Natural killer cell (primary cell): ENCODE measurements at regions not wholly inside any gene's neighbourhood (a gene's known extent, or its start where the extent isn't known, plus 50 kb on each side); places are given as distances from the start of the nearest gene placed in this dataset.

Source experiments
- ATAC-seq, 3 donors: fragments of 150-1000 bp in 2 of 3; fragments of 200-7000 bp in 1 of 3; cut with Tn5 transposase; 1 replicate in 1 of 3; 2 replicates in 2 of 3; pipeline ENCODE4 v1.10.0; 2021; ENCODE audit warnings: mild to moderate bottlenecking in 2 of 3, moderate library complexity in 2 of 3
- DNase-seq, 2 donors: peaks; one replicate each; pipeline versions ENCODE4 v3.0.0 to v3.0.0-alpha.2; 2013 to 2021; ENCODE audit warnings: mixed read lengths in 1 of 2
- H3K27ac ChIP-seq: one replicate; pipeline ENCODE4 v1.5.1; 2013; ENCODE audit warnings: mild to moderate bottlenecking, low read length
- H3K27me3 ChIP-seq: one replicate; pipeline ENCODE4 v1.6.1; 2013; ENCODE audit warnings: low read length; ENCODE audit not compliant: control insufficient read depth, insufficient read depth
- H3K36me3 ChIP-seq: one replicate; pipeline ENCODE4 v1.6.1; 2013; ENCODE audit warnings: low read length; ENCODE audit not compliant: control insufficient read depth, insufficient read depth
- H3K4me1 ChIP-seq: one replicate; pipeline ENCODE4 v1.6.1; 2013; ENCODE audit warnings: low read length; ENCODE audit not compliant: control insufficient read depth, insufficient read depth
- H3K4me3 ChIP-seq: one replicate; pipeline ENCODE4 v1.5.1; 2013; ENCODE audit warnings: low read length
- H3K9me3 ChIP-seq: one replicate; pipeline ENCODE4 v1.6.1; 2013; ENCODE audit warnings: low read length; ENCODE audit not compliant: control insufficient read depth, insufficient read depth
- H3K27ac Mint-ChIP-seq, 2 donors: one replicate each; pipeline ENCODE4 v1.8.0; 2022; ENCODE audit warnings: mild to moderate bottlenecking in 2 of 2, mixed read lengths in 2 of 2, moderate library complexity in 1 of 2
- H3K27me3 Mint-ChIP-seq, 2 donors: one replicate each; pipeline ENCODE4 v1.8.0; 2022; ENCODE audit warnings: low read depth in 2 of 2, mixed read lengths in 2 of 2
- H3K36me3 Mint-ChIP-seq: one replicate; pipeline ENCODE4 v1.8.0; 2022; ENCODE audit warnings: mixed read lengths
- H3K4me1 Mint-ChIP-seq, 2 donors: one replicate each; pipeline ENCODE4 v1.8.0; 2022; ENCODE audit warnings: mixed read lengths in 2 of 2
- H3K4me3 Mint-ChIP-seq: one replicate; pipeline ENCODE4 v1.8.0; 2022; ENCODE audit warnings: mild to moderate bottlenecking, moderate library complexity, mixed read lengths
- H3K9me3 Mint-ChIP-seq, 2 donors: one replicate each; pipeline ENCODE4 v1.8.0; 2022; ENCODE audit warnings: mixed read lengths in 2 of 2
- CTCF ChIP-seq: fragments of 200-600 bp; IDR thresholded peaks from one replicate; pipeline ENCODE4 v1.8.0; 2022; ENCODE audit warnings: antibody characterized with exemption
- WGBS: methylation state at CpG from one replicate; pipeline ENCODE4 v1.1.7; 2013; ENCODE audit warnings: missing lambda C conversion rate; ENCODE audit not compliant: insufficient coverage; 5-methylcytosine and 5-hydroxymethylcytosine counted together
- intact Hi-C: fragments of 100-400 bp; cut with micrococcal nuclease; formaldehyde crosslinking; loops from one replicate; pipeline ENCODE4 v1.14.2; 2022

- H3K4me3 ChIP-seq = no peak overlapping the region
- Mint-ChIP-seq H3K27me3 (no peaks in the 10 kb centered on the region), H3K4me3 (no peak overlapping the region), H3K36me3 (no peaks in the 10 kb centered on the region), H3K4me1 (no peaks in the 10 kb centered on the region), H3K9me3 (peaks cover 5% of the 10 kb centered on the region in 2 donors), H3K27ac (no peak overlapping the region)
- H3K9me3 ChIP-seq = no peaks in the 10 kb centered on the region
- intact Hi-C loops = no loop called here
- no peak for TF ChIP-seq CTCF
- ATAC-seq = no peak
- H3K27ac ChIP-seq = no peak overlapping the region
- WGBS = 40% methylated on average over 1 of the region's 1 CpG
- no peaks in the 10 kb centered on the region for H3K27me3 ChIP-seq
- no peaks in the 10 kb centered on the region for H3K36me3 ChIP-seq
- H3K4me1 ChIP-seq = no peaks in the 10 kb centered on the region
- DNase-seq = no peak
Measured at GRCh38 chr6:100182313-100182712, 188.3 kb upstream of the MCHR2 start.

GRCh38 chr6:100181309-100181708, 187.3 kb upstream of the MCHR2 start:
- intact Hi-C loops = no loop called here
- H3K4me1 ChIP-seq = no peaks in the 10 kb centered on the region
- WGBS = 82% methylated on average over 2 of the region's 3 CpGs
- H3K9me3 ChIP-seq = no peaks in the 10 kb centered on the region
- TF ChIP-seq CTCF = no peak
- ATAC-seq = no peak
- H3K27ac Mint-ChIP-seq = no peak overlapping the region
- DNase-seq = no peak
- H3K36me3 ChIP-seq = no peaks in the 10 kb centered on the region
- H3K27ac ChIP-seq = no peak overlapping the region
- H3K9me3 Mint-ChIP-seq = peaks cover 5% of the 10 kb centered on the region in 2 donors
- no peaks in the 10 kb centered on the region for H3K27me3 Mint-ChIP-seq
- H3K36me3 Mint-ChIP-seq = no peaks in the 10 kb centered on the region
- H3K4me3 Mint-ChIP-seq = no peak overlapping the region
- H3K27me3 ChIP-seq = no peaks in the 10 kb centered on the region
- H3K4me1 Mint-ChIP-seq = no peaks in the 10 kb centered on the region
- no peak overlapping the region for H3K4me3 ChIP-seq

- intact Hi-C loops = no loop called here
- DNase-seq (no peak), ATAC-seq (no peak)
- Mint-ChIP-seq H3K9me3 (peaks cover 4 to 5% of the 10 kb centered on the region in 2 donors), H3K36me3 (no peaks in the 10 kb centered on the region), H3K4me1 (no peaks in the 10 kb centered on the region), H3K4me3 (no peak overlapping the region), H3K27me3 (no peaks in the 10 kb centered on the region), H3K27ac (no peak overlapping the region)
- TF ChIP-seq CTCF = no peak
- Histone ChIP-seq H3K27ac (no peak overlapping the region), H3K36me3 (no peaks in the 10 kb centered on the region), H3K27me3 (no peaks in the 10 kb centered on the region), H3K4me3 (no peak overlapping the region), H3K9me3 (no peaks in the 10 kb centered on the region), H3K4me1 (no peaks in the 10 kb centered on the region)
- 100% methylated on average over 1 of the region's 1 CpG for WGBS
Measured at GRCh38 chr6:100179576-100179975, 185.6 kb upstream of the MCHR2 start.

- Mint-ChIP-seq H3K4me1 (no peaks in the 10 kb centered on the region), H3K27me3 (no peaks in the 10 kb centered on the region), H3K27ac (no peak overlapping the region), H3K4me3 (no peak overlapping the region), H3K36me3 (no peaks in the 10 kb centered on the region), H3K9me3 (peaks cover 0 to 5% of the 10 kb centered on the region in 2 donors)
- intact Hi-C loops = no loop called here
- H3K36me3 ChIP-seq = no peaks in the 10 kb centered on the region
- ATAC-seq = no peak
- no peaks in the 10 kb centered on the region for H3K27me3 ChIP-seq
- DNase-seq = no peak
- H3K4me1 ChIP-seq = no peaks in the 10 kb centered on the region
- TF ChIP-seq CTCF = no peak
- H3K4me3 ChIP-seq = no peak overlapping the region
- no peak overlapping the region for H3K27ac ChIP-seq
- no peaks in the 10 kb centered on the region for H3K9me3 ChIP-seq
- 75% methylated on average over 1 of the region's 1 CpG for WGBS
Measured at GRCh38 chr6:100177956-100178355, 183.9 kb upstream of the MCHR2 start.
